Transverse colon (tissue), 3 donors: ENCODE measurements at regions not wholly inside any gene's neighbourhood (a gene's known extent, or its start where the extent isn't known, plus 50 kb on each side); places are given as distances from the start of the nearest gene placed in this dataset.

Source experiments
- CTCF ChIP-seq, 5 experiments: fragments of 200-600 bp in 3 of 5; fragments of 450-650 bp in 2 of 5; sonication (generic) in 3 of 5; IDR thresholded peaks; 1 replicate in 2 of 5; 2 replicates in 3 of 5; pipeline ENCODE4 v1.5.1; 2016 to 2017; ENCODE audit warnings: antibody characterized with exemption in 5 of 5, inconsistent platforms in 3 of 5, mild to moderate bottlenecking in 2 of 5, moderate library complexity in 1 of 5
- POLR2A ChIP-seq: fragments of 450-650 bp; IDR thresholded peaks from one replicate; pipeline ENCODE4 v1.6.1; 2016; ENCODE audit warnings: antibody characterized with exemption, mild to moderate bottlenecking, moderate library complexity

GRCh38 chr3:147702509-147702908 is 293.3 kb downstream of the ZIC1 start:
- no peak for TF ChIP-seq CTCF (IDR thresholded peaks at IDR 0.05)
- TF ChIP-seq POLR2A: no peak
